Stimulated activated CD4-positive, alpha-beta T cell treated with anti-CD3 and anti-CD28 coated beads, Interleukin-12 subunit alpha, Interleukin-12 subunit beta, amount 100 ng/mL, for 48 hours (primary cell): ENCODE measurements at regions not wholly inside any gene's neighbourhood (a gene's known extent, or its start where the extent isn't known, plus 50 kb on each side); places are given as distances from the start of the nearest gene placed in this dataset.
A peak's percentile ranks its signal among the peaks of the same experiment; 100 is the strongest.
"Not testable (repeated sequence)": the region's sequence is repeated elsewhere in the genome, so short reads cannot be mapped to it uniquely, and the experiment has no call there.

Experiments
- DNase-seq, 3 donors: peaks; one replicate each; pipeline ENCODE4 v3.0.0-alpha.2; 2020; ENCODE audit warnings: low read depth in 2 of 3, low spot score in 1 of 3

DNA sequence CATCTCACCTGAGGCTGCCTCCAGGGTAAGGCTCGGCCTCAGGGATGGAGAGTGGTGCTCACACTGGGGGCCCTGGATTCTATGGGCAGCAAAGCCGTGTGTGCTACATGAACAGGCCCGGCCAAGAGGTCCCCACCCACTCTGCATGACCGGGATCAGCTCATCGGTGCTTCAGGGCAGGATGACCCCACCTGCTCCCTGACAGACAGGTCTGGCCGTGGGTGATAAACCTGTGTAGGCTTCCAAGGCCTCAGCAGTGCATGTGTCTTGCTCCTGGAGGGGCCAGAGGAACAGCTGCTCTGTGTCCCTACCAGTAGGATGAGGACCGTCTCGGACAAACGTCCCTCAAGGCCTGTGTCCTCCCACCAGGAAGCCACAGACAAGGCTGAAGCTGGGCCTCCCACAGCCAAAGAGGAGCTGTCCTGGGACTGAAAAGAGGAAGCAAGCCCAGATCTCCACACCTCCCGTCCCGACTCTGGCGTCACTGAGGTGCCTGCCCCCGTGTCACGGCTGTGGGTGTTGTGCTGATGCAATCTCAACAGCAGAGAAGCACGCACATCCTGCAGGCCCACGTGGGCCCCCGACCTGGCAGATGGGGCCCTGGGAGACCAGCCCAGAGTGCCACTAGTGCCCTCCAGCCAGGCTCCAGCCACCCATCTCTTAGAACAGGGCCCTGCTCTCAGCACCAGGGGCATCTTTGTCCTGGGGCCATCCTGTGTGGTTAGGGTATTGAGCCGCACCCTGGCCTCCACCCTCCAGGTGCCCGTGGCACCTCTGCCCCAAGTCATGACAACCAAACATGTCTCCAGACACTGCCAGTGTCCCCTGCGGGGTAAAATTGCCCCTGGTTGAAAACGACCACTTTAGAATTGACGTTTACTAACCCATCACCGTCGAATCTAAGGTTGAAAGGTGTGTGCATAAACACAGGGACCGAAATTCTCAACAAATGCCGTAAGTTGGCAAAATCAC, 5455.9 kb upstream of the TPTE start:
- DNase-seq: peak; percentile 28 to 59 (median 45)

DNA sequence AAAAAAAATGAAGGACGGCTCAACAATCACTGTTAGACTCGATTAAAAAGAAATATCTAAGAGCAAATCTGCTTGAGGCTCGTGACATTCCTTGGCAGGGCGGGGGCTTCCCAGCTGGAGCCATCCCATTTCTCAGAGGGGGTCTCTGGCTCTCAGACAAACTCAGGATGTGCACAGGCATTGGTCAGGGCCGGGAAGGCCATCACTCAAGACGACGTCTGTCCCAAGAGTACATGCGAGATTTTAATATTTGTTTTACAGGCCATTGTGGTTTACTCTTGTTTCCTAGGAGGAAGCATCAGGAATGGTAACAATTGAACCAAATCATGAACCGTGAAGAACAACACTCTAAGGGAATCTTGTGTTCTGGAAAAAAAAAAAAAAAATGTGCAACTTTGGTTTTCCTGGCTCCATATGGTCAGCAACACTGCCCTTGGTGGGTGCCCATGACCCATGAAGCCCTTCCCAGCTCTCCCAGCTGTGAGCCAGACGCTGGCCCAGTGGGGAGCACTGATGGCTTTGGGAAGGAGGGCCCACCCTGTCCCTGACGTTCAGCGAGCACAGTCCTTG, 5454.6 kb upstream of the TPTE start:
- DNase-seq: not testable (repeated sequence)

GRCh38 chr21:5067326-5068048, 5453.9 kb upstream of the TPTE start:
- not testable (repeated sequence) for DNase-seq

GRCh38 chr21:5068649-5069048, 5452.7 kb upstream of the TPTE start:
- DNase-seq: not testable (repeated sequence)

GRCh38 chr21:5071180-5071579, 5450.2 kb upstream of the TPTE start:
- not testable (repeated sequence) for DNase-seq

DNA sequence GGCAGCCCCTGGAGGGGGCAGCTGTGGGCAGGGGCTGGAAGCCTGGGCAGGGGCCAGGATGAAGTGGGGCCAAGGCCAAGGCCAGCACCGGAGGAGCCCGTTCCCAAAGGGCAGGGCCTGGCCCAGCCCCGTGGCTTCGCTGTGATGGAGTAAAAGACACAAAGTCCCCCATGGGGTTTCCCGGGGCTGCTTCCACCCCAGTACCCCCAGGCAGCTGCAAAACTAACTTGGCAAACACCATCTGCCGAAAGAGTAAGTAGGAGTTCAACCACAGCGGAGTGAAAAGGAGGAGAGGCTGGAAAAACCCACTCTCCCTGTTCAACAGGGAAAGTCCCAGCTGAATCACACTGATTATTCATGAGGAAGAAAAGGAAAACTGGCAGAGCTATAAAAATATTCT, 5444.5 kb upstream of the TPTE start:
- DNase-seq: not testable (repeated sequence)

DNA sequence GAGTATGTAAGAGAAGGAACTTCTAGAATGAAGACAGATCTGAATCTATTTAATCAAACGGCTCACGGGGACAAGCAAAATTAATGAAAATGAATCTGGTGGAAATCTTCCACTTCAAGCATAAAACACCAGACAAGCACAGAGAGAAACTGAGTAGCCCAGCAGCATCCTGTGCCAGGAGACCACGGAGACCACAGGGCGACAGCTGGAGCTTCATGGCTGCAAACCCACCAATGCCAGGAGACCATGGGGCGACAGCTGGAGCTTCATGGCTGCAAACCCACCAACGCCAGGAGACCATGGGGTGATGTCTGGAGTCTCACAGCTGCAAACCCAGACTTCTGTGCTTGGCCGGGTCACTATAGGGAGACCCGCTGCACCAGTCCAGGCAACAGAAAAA, 5442.0 kb upstream of the TPTE start:
- not testable (repeated sequence) for DNase-seq

DNA sequence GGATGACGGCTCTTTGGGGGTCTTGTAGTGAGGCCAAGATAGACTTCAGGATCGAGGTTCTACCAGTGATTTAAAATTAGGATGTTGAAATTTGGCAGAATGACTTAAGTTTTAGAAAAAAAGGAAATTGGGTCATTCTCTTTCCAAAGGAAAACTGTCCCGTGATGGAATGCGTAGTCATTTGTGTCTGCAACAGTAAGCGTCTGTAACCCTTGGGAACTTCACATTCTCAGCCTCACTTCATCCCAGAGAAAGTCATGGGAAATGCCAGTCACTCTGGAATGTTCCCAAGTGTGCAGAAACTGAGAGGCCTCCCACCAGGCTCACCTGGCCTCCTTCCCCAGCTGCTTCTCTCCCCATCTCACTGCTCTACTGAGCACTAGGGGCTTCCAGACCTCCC, 5441.4 kb upstream of the TPTE start:
- DNase-seq: not testable (repeated sequence)

DNA sequence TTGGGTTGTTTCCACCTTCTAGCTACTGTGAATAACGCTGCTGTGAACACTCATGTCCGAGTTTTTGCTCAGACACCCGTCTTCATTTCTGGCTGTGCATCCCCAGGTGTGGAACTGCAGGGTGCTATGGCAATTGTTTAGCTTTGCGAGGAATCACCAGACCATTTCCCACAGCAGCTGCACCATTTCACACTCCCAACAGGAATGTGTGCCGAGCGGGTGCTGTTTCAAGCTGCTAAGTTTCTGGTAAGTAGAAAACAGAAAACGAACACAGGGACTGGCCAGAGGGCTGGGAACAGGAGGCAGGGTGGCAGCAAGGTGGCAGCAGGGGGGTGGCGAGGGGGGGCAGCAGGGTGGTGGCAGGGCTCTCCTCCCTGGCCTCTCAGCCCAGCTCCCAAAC, 5437.1 kb upstream of the TPTE start:
- DNase-seq: not testable (repeated sequence)

DNA sequence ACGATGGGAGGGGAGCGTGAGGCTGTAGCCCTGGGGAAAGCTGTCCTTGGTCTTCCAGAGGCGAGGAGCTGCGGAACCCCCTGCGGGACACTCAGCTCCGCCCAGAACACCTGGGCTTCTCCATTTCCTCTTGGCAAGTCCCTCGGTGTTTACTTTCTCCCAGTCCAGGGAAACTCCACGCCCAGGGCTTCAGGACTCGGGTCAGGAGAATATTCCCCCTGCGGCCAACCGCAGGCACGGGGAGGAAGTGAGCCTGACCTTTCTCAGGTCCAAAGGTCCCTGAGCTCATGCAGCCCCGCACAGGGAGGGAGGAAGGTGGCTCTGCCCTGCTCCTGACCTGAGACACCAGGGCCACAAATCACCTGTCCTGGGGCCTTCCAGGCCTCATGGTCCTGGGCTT, 5435.9 kb upstream of the TPTE start:
- DNase-seq: not testable (repeated sequence)

DNA sequence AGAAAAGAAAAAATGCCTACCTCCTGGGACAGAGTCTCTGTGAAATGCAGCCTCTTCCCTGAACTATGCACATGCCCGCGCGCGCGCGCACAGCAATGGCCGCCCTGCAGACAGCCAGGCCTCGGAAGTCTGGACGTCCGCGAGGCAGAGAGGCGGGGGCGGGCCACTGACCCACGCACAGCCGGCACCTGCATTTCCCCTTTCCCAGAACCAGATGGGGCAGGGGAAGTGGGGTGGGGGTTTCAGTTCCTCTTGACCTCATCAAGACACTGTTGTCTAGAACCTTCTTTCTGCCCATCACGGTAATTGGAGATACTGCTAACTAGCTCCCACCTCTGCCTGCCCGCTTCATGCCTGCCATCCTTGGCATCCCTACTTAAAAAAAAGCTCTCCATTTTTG, 5435.0 kb upstream of the TPTE start:
- DNase-seq: not testable (repeated sequence)

GRCh38 chr21:5088820-5089219, 5432.6 kb upstream of the TPTE start:
- not testable (repeated sequence) for DNase-seq

- DNase-seq: not testable (repeated sequence)
Observed at GRCh38 chr21:5089399-5090089, 5431.8 kb upstream of the TPTE start.

DNA sequence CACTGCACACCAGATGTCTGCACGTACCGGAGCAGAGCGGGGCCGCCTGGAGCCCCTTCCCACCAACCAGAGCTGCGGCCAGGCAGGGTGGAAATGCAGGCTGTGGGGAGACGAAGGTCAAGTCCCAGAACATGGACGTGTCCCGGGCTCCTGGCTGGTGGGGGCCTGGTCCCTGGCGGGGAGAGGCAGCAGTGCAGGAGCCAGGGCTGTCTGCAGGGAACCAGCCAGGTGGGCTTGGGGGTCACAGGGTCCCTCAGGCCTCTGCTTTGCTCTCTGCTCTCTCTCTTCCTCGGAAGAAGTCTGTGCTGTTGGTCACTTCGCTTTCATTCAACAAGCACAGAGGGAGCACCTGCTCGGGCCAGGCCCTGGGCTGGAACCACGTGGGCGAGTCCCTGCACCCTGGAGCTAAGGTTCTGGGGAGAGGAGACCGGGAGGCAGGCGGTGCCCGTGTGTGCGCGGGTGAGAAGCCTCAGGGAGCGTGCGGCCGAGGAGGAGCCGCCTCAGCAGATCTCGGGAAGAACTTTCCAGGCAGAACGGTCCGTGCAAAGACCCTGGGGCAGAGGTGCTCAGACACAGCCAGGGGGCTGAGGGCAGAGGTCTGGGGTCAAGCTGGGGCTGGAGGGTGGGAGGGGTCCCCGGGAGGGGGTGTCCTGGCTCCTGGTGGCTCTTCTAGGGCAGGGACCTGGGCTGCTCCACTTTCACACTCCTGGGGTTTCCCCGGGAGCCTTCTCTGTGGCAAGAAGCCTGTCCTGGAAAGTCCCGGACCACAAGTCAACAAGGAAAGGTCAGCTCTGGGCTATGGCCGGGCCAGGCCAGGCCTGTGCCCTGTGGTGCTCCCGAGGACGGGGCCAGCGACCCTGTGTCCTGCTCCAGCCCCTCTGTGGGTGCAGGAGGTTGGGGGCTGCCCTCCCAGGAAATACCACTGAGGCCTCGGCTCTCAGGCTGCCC, 5431.0 kb upstream of the TPTE start:
- not testable (repeated sequence) for DNase-seq

DNA sequence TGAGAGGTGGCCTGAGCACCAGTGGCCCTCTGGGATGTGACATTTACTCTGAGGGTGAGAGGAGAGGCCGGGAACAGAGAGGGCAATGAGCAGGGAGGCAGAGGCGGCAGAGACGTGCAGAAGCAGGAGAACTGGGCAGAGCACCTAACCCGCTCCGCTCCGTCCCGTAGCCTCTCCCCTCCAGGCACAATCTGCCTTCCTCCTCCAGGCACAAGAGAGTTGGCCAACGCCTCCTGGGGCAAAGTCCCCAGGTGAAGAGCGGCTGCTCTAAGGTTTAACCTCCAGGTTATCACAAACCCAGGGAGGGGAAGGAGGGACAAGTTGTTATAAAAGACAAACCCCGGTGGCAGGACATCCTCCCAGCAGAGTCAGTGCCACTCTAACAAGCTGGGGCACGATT, 5430.1 kb upstream of the TPTE start:
- not testable (repeated sequence) for DNase-seq

DNA sequence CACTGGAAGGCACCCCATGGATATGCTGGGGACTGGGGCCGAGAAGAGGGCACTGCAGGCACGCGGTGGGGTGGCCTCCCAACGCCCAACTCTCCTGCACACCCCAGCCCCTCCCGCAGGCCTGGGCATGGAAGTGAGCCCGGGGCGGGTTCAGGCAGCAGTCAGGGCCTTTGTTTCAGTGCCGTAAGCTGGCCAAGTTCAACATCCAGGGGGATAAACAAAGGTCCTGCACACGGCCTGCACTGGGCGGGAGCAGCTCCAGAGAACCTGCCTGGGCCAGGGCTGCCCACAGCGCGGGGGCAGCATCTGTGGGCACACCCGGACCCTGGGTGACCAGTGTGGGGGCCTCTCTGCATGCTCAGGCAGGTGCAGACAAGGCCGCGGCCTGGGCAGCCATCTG, 5425.8 kb upstream of the TPTE start:
- not testable (repeated sequence) for DNase-seq

GRCh38 chr21:5098010-5098743, 5423.2 kb upstream of the TPTE start:
- DNase-seq: not testable (repeated sequence)

GRCh38 chr21:5100604-5101174, 5420.7 kb upstream of the TPTE start:
- not testable (repeated sequence) for DNase-seq

GRCh38 chr21:5101749-5102148, 5419.6 kb upstream of the TPTE start:
- peak; percentile 42 to 70 (median 55) for DNase-seq
